ENCODE measurements at regions not wholly inside any gene's neighbourhood (a gene's known extent, or its start where the extent isn't known, plus 50 kb on each side); places are given as distances from the start of the nearest gene placed in this dataset.

GRCh38 chr17:36697903-36698530 is 96.6 kb downstream of the MRM1 start:
- no peaks in the 10 kb centered on the region for H3K36me3 Mint-ChIP-seq (ENCODE audit: low read depth)
- peaks cover 14% of the 10 kb centered on the region for H3K27me3 Mint-ChIP-seq (ENCODE audit: insufficient read depth, low read depth, poor library complexity)
- no peaks in the 10 kb centered on the region for H3K9me3 Mint-ChIP-seq
- DNase-seq (ENCODE audit: low spot score) (peak; percentile 59), ATAC-seq (peak; percentile 88)
- Histone ChIP-seq H3K4me1 (ENCODE audit: insufficient read depth) (peaks cover 14% of the 10 kb centered on the region), H3K9me2 (ENCODE audit: insufficient read depth) (no peaks in the 10 kb centered on the region), H3K27me3 (ENCODE audit: insufficient read depth) (peaks cover 10% of the 10 kb centered on the region; the same call in 1 of the 2 replicates), H3K36me3 (ENCODE audit: insufficient read depth) (no peaks in the 10 kb centered on the region), H3K4me3 (no peak overlapping the region), H3K79me2 (replicated peaks; ENCODE audit: insufficient read depth) (no peaks in the 10 kb centered on the region), H2AFZ (no peak overlapping the region), H3K27ac (ENCODE audit: low read depth) (no peak overlapping the region), H3F3A (replicated peaks; ENCODE audit: low read depth) (no peaks in the 10 kb centered on the region), H4K20me1 (replicated peaks; ENCODE audit: insufficient read depth) (peaks cover 3% of the 10 kb centered on the region; the same call in 1 of the 2 replicates), H3K4me2 (no peak overlapping the region)
- H3K4me1 Mint-ChIP-seq = peaks cover 14% of the 10 kb centered on the region
- no peak overlapping the region for H3K4me3 Mint-ChIP-seq
- TF ChIP-seq REST (IDR thresholded peaks at IDR 0.05; ENCODE audit: unreplicated experiment) = peak; percentile 85
- no peak for TF ChIP-seq ZNF462 (CRISPR knock-in tag; IDR thresholded peaks at IDR 0.05)
- H3K27ac Mint-ChIP-seq = no peak overlapping the region

All from GM23338 (cell line).